ENCODE measurements at regions not wholly inside any gene's neighbourhood (a gene's known extent, or its start where the extent isn't known, plus 50 kb on each side); places are given as distances from the start of the nearest gene placed in this dataset.

GRCh38 chr7:142408794-142409193 lies 150.9 kb upstream of the PRSS58 start:
- no peak for DNase-seq (ENCODE audit: low read depth)

- DNase-seq (ENCODE audit: low read depth) = no peak
These were observed 150.2 kb upstream of the PRSS58 start for GRCh38 chr7:142407939-142408570.

DNA sequence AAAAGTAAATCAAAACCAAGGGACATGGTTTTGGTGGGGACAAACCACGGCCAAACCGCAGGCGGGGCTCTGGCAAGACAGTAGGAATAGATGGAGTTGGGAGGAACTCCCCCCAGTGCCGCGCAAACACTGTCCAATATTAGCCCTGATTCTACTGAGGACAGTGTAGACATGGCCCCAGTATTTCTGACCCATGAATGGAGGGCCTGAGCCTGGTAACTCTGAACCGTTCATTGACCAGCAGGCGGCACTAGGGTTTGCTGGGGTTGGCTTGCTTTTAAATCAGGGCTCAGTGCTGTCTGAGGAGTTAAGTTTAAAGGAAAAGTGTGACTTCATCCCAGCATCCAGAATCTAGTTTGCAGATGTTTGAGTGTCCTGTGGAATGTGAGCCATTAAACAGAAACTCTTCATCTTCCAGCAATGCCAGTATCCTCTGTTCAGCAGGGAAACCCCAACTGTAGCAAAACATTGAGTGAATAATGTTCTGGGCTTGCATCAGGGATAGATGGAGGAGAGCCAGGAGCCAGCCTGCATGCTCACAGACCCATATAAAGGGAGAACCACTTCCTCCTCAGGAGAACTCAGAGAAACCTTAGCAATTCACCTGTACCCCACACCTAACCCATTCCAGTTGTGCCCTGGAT lies 147.4 kb upstream of the PRSS58 start:
- DNase-seq (ENCODE audit: low read depth) = no peak

GRCh38 chr7:142401951-142402350 lies 144.1 kb upstream of the PRSS58 start:
- no peak for DNase-seq (ENCODE audit: low read depth)

DNA sequence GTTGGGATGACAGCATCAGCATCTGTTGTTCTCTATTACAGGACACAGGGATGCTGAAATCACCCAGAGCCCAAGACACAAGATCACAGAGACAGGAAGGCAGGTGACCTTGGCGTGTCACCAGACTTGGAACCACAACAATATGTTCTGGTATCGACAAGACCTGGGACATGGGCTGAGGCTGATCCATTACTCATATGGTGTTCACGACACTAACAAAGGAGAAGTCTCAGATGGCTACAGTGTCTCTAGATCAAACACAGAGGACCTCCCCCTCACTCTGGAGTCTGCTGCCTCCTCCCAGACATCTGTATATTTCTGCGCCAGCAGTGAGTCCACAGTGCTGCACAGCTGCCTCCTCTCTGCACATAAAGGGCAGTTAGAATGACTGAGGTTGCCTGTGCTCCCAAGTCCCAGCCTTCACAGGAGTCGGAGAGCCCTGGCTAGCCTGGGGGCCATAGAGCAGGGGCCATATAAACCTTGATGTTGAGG lies 142.2 kb upstream of the PRSS58 start:
- DNase-seq (ENCODE audit: low read depth) = no peak

DNA sequence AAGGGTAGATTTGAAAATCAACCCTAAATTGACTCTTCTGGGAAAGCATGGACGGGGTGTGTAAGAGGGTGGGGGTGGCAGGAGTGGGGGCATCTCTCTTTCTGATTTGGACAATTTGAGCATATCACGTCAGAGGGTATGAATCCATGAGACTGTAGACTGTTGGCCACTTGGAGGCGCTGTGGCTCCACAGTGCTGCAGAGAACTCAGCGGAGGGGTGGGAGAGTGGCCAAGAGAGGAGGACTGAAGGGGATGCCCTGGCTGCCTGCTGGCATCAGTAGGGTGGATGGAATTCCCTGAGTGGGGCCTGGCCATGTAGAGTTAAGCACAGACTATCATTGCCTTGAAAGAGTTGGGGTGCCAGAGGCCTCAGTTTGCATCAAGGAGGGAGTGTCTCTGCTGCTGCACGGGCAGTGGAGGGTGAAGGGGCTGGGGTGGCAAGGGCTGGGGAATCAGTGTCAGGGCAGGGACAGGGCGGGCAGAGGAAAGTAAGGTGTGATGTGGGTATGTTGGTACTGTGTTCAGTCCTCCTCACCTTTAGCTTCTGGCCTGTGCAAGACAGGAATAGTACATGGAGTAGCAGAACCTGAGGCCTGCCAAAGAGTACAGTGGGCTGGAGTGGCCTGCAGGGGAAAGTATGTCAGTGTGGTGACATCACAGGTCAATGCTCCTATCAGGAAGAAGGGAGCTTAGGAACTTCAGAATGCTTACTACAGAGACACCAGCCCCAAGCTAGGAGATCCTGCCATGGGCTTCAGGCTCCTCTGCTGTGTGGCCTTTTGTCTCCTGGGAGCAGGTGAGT lies 133.5 kb upstream of the PRSS58 start:
- no peak for DNase-seq (ENCODE audit: low read depth)

DNA sequence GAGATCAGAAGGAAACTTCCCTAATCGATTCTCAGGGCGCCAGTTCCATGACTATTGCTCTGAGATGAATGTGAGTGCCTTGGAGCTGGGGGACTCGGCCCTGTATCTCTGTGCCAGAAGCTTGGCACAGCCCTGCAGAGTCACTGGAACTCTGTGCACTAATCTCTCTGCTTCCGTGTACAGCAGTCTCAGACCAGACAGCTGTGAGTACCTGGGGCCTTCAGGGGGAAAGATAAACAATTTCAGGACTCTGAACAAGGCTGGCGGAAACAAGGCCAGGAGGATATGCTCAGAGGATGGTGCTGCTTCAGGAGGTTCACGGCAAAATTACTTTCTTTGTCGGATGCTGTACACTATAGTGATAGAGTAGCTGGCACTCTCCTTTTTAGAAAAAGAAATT lies 131.7 kb upstream of the PRSS58 start:
- no peak for DNase-seq (ENCODE audit: low read depth)

GRCh38 chr7:142385491-142386340 lies 127.9 kb upstream of the PRSS58 start:
- no peak for DNase-seq (ENCODE audit: low read depth)

- no peak for DNase-seq (ENCODE audit: low read depth)
These were observed 126.7 kb upstream of the PRSS58 start for GRCh38 chr7:142384493-142384922.

GRCh38 chr7:142383841-142384492 lies 126.1 kb upstream of the PRSS58 start:
- no peak for DNase-seq (ENCODE audit: low read depth)

- no peak for DNase-seq (ENCODE audit: low read depth)
These were observed 124.0 kb upstream of the PRSS58 start for GRCh38 chr7:142381727-142382390.

GRCh38 chr7:142380069-142380468 lies 122.2 kb upstream of the PRSS58 start:
- DNase-seq (ENCODE audit: low read depth) = no peak

DNA sequence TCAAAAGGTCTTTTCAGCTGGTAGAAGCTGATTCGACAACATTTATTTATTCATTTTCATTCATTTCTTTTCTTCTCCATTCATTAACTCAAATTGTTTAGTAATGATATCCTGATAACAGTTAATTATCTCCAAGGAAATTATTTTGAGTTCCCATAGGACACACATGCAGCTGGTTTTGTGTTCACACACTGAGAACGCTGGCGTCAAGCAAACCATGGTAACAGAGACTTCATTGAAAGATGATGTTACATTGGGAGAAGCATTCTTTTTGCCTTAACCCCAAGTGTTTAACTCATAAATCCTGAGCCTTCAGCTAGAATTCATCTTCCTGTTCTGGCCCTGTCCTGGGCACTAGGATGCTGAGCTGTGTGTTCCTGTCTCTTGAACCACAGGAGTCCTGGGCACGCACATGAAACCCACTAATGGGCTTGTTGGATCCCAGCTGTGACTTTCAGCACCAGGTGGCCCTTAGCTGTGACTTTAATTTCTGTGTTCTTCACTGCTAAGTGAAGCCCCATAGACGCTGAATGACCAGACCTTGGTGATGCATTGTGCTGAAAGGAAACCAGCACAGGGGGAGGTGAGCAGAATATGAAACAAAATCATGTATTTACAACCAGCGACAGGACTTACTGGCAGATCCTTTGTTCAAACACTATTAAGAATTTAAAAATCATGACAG lies 121.5 kb upstream of the PRSS58 start:
- no peak for DNase-seq (ENCODE audit: low read depth)

DNA sequence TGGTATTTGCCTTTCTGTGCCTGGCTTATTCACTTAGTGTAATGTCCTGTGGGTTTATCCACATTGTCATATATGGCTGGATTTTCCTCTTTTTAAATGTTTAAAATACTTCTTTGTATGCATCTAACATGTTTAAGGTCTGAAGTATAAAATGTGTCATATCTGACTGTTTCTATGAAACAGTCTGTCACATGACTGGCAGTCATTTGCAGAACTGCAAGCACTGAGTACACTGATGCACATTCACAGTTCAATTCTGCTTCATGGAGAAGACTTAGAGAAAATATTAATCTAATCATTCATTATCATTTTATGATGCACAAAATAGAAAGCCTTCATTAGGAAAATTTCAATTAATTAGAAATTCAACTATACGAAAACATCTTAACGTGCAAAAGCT lies 119.7 kb upstream of the PRSS58 start:
- DNase-seq (ENCODE audit: low read depth) = no peak

DNA sequence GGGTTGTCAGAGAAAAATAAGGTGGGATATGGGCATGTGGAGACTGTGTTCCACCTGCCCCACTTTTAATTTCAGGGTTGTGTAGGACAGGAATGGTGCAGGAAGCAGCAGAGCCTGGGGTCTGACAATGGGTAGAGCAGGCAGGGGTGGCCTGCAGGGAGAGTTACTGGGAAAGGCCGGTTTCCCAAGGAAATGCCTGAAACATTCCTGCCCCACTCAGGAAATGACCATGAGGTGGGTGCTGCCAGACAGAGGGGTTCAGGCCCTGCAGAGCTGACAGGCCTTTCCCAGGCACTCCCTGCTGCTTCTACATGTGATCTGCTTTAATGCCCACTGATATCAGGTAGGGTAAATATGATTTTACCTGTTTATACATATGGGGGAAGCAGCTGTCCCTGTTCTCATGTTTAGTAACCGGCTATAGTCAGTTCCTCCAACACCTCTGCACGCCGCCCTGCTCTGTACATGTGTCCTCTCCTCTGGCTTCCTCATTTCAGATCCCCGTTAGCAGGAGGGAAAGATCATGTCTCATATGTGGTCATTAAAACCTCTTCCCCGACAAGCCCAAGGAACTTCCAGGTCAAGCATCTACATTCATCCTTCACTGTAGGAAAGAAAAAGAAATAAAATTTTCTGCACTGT lies 118.6 kb upstream of the PRSS58 start:
- DNase-seq (ENCODE audit: low read depth) = no peak

DNA sequence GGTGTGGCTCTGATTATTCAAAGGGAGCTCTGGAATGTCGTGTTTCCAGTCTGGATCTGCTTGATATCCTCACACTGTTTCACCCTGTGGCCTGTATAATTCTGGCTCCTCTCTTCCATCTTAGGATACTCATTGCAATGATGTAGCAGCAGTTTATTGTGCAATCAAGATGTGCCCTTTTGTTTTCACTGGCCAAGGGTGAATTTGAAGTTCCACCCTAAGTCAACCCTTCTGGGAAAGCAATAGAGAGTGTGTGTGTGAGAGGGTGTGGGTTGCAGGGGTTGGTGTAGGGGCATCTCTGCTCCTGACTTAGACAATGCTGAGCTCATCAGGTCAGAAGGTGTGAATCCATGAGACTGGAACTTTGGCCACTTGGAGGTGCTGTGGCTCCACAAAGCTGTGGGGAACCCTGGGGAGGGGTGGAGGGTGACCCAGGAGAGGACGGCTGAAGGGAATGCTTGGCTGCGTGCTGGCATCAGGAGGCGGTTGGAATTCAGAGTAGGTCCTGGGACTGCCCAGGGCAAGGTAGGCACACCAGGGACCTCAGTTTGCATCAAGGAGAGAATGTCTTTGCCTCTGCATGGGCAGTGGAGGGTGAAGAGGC lies 118.0 kb upstream of the PRSS58 start:
- no peak for DNase-seq (ENCODE audit: low read depth)

GRCh38 chr7:142372727-142373126 lies 114.9 kb upstream of the PRSS58 start:
- DNase-seq (ENCODE audit: low read depth) = no peak

DNA sequence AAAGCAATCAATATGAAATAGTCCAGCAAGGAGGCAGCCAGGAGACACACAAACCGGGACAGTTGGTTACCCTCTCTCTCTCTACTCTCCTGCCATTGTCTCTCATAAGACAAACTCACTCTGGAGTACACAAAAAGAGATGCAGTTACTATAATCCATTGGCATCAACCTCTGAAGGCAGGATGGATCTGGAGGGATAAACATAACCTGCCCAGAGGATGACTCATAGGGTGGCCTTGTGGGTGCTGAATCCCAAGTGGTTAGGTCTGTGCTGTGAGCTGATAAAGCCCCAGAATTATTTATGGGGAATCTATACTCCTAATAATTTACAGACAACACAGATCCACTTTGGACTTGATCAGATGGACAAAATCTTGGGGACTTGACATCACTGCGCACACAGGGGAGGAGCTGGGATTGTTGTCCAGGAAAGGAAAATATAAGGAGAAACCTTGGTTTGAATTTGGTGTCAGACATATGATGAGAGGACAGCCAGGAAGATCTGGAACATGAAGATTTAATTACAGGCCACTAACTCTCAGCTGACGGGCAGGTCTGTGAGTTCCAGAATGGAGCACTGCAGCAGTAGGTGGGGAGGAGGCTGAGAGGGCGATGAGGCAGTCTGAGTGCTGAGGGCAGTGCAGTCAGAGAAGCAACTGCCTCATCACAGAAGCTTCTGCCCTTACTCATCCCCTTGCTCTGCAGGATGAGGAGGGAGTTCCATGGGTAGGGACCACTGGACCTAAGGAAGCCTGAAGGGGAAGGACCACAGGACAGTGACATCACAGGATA lies 113.9 kb upstream of the PRSS58 start:
- no peak for DNase-seq (ENCODE audit: low read depth)

GRCh38 chr7:142365410-142365842 lies 107.6 kb upstream of the PRSS58 start:
- DNase-seq (ENCODE audit: low read depth) = no peak
